ENCODE measurements at regions not wholly inside any gene's neighbourhood (a gene's known extent, or its start where the extent isn't known, plus 50 kb on each side); places are given as distances from the start of the nearest gene placed in this dataset.
"Not testable (repeated sequence)": the region's sequence is repeated elsewhere in the genome, so short reads cannot be mapped to it uniquely, and the experiment has no call there.

GRCh38 chr3:173342679-173343078 is 54.9 kb upstream of the NLGN1 start:
- Histone ChIP-seq H3K27me3 (ENCODE audit: insufficient read depth, low read length, poor library complexity, severe bottlenecking) (no peaks in the 10 kb centered on the region), H3K4me3 (ENCODE audit: low read length) (no peak overlapping the region), H3K36me3 (ENCODE audit: insufficient read depth, low read length) (no peaks in the 10 kb centered on the region), H3K27ac (ENCODE audit: low read depth, low read length) (no peak overlapping the region), H3K4me1 (ENCODE audit: insufficient read depth, low read length) (no peaks in the 10 kb centered on the region), H3K9me3 (ENCODE audit: low read length) (no peaks in the 10 kb centered on the region)
- Mint-ChIP-seq H3K27ac (no peak overlapping the region), H3K36me3 (no peaks in the 10 kb centered on the region), H3K4me3 (no peak overlapping the region), H3K27me3 (no peaks in the 10 kb centered on the region), H3K4me1 (no peaks in the 10 kb centered on the region), H3K9me3 (peaks cover 0 to 13% (median 2%) of the 10 kb centered on the region in 5 donors)
- no peak for DNase-seq
- POLR2A ChIA-PET = no interaction called here
- CTCF ChIA-PET = no interaction called here

- Mint-ChIP-seq H3K27me3 (no peaks in the 10 kb centered on the region), H3K4me3 (no peak overlapping the region), H3K9me3 (peaks cover 0 to 3% (median 0%) of the 10 kb centered on the region in 5 donors), H3K36me3 (no peaks in the 10 kb centered on the region), H3K27ac (no peak overlapping the region), H3K4me1 (no peaks in the 10 kb centered on the region)
- Histone ChIP-seq H3K36me3 (ENCODE audit: insufficient read depth, low read length) (no peaks in the 10 kb centered on the region), H3K9me3 (ENCODE audit: low read length) (no peaks in the 10 kb centered on the region), H3K27me3 (ENCODE audit: insufficient read depth, low read length, poor library complexity, severe bottlenecking) (no peaks in the 10 kb centered on the region), H3K27ac (ENCODE audit: low read depth, low read length) (no peak overlapping the region), H3K4me1 (ENCODE audit: insufficient read depth, low read length) (no peaks in the 10 kb centered on the region), H3K4me3 (ENCODE audit: low read length) (no peak overlapping the region)
- ChIA-PET CTCF (no interaction called here), POLR2A (no interaction called here)
- DNase-seq = no peak
These were observed 56.9 kb upstream of the NLGN1 start for GRCh38 chr3:173340626-173341025.

GRCh38 chr3:173336261-173336660 is 61.3 kb upstream of the NLGN1 start:
- no peaks in the 10 kb centered on the region for H3K4me1 ChIP-seq (ENCODE audit: insufficient read depth, low read length)
- no peak overlapping the region for H3K4me3 Mint-ChIP-seq
- no peaks in the 10 kb centered on the region for H3K36me3 ChIP-seq (ENCODE audit: insufficient read depth, low read length)
- ChIA-PET CTCF (no interaction called here), POLR2A (no interaction called here)
- no peak overlapping the region for H3K27ac ChIP-seq (ENCODE audit: low read depth, low read length)
- H3K9me3 Mint-ChIP-seq = peaks cover 0 to 9% (median 2%) of the 10 kb centered on the region in 5 donors
- no peak overlapping the region for H3K27ac Mint-ChIP-seq
- no peaks in the 10 kb centered on the region for H3K27me3 ChIP-seq (ENCODE audit: insufficient read depth, low read length, poor library complexity, severe bottlenecking)
- H3K36me3 Mint-ChIP-seq = no peaks in the 10 kb centered on the region
- H3K4me1 Mint-ChIP-seq = no peaks in the 10 kb centered on the region
- H3K4me3 ChIP-seq (ENCODE audit: low read length) = no peak overlapping the region
- H3K27me3 Mint-ChIP-seq = no peaks in the 10 kb centered on the region
- no peak for DNase-seq
- no peaks in the 10 kb centered on the region for H3K9me3 ChIP-seq (ENCODE audit: low read length)

DNA sequence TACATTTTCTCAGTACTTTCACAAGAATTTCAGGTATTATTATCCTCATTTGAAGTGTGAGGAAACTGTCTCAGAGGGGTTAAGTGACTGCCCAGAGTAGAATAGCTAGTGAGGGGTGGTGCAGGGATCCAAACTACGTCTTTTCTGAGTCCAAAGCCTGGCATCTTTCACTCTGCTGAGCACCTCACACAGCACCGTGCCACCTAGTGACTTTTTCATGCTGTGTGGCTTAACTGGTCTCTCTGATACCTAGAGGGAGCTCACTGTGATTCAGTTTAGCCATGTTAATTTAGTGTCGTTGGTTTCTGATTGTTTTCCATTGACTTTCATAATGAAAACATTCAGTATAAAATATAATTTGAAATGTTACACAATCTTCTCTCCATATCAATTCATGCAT is 91.4 kb upstream of the NLGN1 start:
- ChIA-PET CTCF (no interaction called here), POLR2A (no interaction called here)
- Mint-ChIP-seq H3K4me1 (no peaks in the 10 kb centered on the region), H3K9me3 (peaks cover 0 to 18% (median 0%) of the 10 kb centered on the region in 5 donors), H3K27me3 (peaks cover 0 to 1% of the 10 kb centered on the region in 2 donors), H3K36me3 (no peaks in the 10 kb centered on the region), H3K4me3 (no peak overlapping the region), H3K27ac (no peak overlapping the region)
- Histone ChIP-seq H3K4me3 (ENCODE audit: low read length) (no peak overlapping the region), H3K27me3 (ENCODE audit: insufficient read depth, low read length, poor library complexity, severe bottlenecking) (no peaks in the 10 kb centered on the region), H3K27ac (ENCODE audit: low read depth, low read length) (no peak overlapping the region), H3K9me3 (ENCODE audit: low read length) (no peaks in the 10 kb centered on the region), H3K36me3 (ENCODE audit: insufficient read depth, low read length) (no peaks in the 10 kb centered on the region), H3K4me1 (ENCODE audit: insufficient read depth, low read length) (no peaks in the 10 kb centered on the region)
- no peak for DNase-seq

GRCh38 chr3:173304182-173304800 is 93.3 kb upstream of the NLGN1 start:
- no peak for DNase-seq

GRCh38 chr3:173301647-173302046 is 95.9 kb upstream of the NLGN1 start:
- Mint-ChIP-seq H3K36me3 (no peaks in the 10 kb centered on the region), H3K4me3 (no peak overlapping the region), H3K9me3 (peaks cover 0 to 20% (median 5%) of the 10 kb centered on the region in 5 donors), H3K4me1 (no peaks in the 10 kb centered on the region), H3K27me3 (peaks cover 0 to 1% of the 10 kb centered on the region in 2 donors), H3K27ac (no peak overlapping the region)
- no peak overlapping the region for H3K27ac ChIP-seq (ENCODE audit: low read depth, low read length)
- ChIA-PET CTCF (no interaction called here), POLR2A (no interaction called here)
- no peak for DNase-seq
- no peak overlapping the region for H3K4me3 ChIP-seq (ENCODE audit: low read length)
- no peaks in the 10 kb centered on the region for H3K36me3 ChIP-seq (ENCODE audit: insufficient read depth, low read length)
- no peaks in the 10 kb centered on the region for H3K4me1 ChIP-seq (ENCODE audit: insufficient read depth, low read length)
- no peaks in the 10 kb centered on the region for H3K9me3 ChIP-seq (ENCODE audit: low read length)
- no peaks in the 10 kb centered on the region for H3K27me3 ChIP-seq (ENCODE audit: insufficient read depth, low read length, poor library complexity, severe bottlenecking)

More at GRCh38 chr3:173304182-173304800, 93.3 kb upstream of the NLGN1 start:
- Histone ChIP-seq H3K9me3 (ENCODE audit: low read length) (no peaks in the 10 kb centered on the region), H3K4me3 (ENCODE audit: low read length) (no peak overlapping the region), H3K36me3 (ENCODE audit: insufficient read depth, low read length) (no peaks in the 10 kb centered on the region), H3K4me1 (ENCODE audit: insufficient read depth, low read length) (no peaks in the 10 kb centered on the region), H3K27ac (ENCODE audit: low read depth, low read length) (no peak overlapping the region), H3K27me3 (ENCODE audit: insufficient read depth, low read length, poor library complexity, severe bottlenecking) (no peaks in the 10 kb centered on the region)
- ChIA-PET CTCF (no interaction called here), POLR2A (no interaction called here)
- Mint-ChIP-seq H3K4me1 (no peaks in the 10 kb centered on the region), H3K4me3 (no peak overlapping the region), H3K9me3 (peaks cover 0 to 15% (median 3%) of the 10 kb centered on the region in 5 donors), H3K27me3 (peaks cover 0 to 1% of the 10 kb centered on the region in 2 donors), H3K36me3 (no peaks in the 10 kb centered on the region), H3K27ac (no peak overlapping the region)

DNA sequence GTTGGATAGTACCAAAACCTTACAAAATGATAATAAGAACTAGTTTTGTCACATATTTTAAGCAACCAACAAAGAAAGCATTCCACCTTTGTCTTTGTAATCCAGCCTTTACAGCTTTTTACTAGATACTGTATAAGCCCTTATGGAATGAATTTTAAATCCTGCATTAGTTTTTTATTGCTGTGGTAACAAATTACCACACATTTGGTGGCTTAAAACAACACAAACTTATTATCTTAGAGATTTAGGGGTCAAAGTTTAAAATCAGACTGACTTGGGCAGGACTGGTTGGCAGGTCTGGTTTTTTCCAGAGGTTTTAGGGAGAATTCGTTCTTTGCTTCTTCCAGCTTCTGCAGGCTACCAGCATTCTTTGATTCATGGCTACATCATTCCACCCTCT is 108.5 kb upstream of the NLGN1 start:
- CTCF ChIA-PET = no interaction called here

GRCh38 chr3:173287361-173287760 is 110.2 kb upstream of the NLGN1 start:
- ChIA-PET POLR2A (no interaction called here), CTCF (no interaction called here)
- no peak overlapping the region for H3K4me3 Mint-ChIP-seq
- no peaks in the 10 kb centered on the region for H3K4me1 Mint-ChIP-seq
- no peak for DNase-seq
- Histone ChIP-seq H3K36me3 (ENCODE audit: insufficient read depth, low read length) (no peaks in the 10 kb centered on the region), H3K27me3 (ENCODE audit: insufficient read depth, low read length, poor library complexity, severe bottlenecking) (no peaks in the 10 kb centered on the region), H3K4me3 (ENCODE audit: low read length) (no peak overlapping the region), H3K9me3 (ENCODE audit: low read length) (no peaks in the 10 kb centered on the region), H3K4me1 (ENCODE audit: insufficient read depth, low read length) (no peaks in the 10 kb centered on the region), H3K27ac (ENCODE audit: low read depth, low read length) (no peak overlapping the region)
- H3K27me3 Mint-ChIP-seq = no peaks in the 10 kb centered on the region
- no peaks in the 10 kb centered on the region for H3K36me3 Mint-ChIP-seq
- no peak overlapping the region for H3K27ac Mint-ChIP-seq
- H3K9me3 Mint-ChIP-seq = peaks cover 3 to 11% (median 8%) of the 10 kb centered on the region in 5 donors

More for the DNA sequence above, 108.5 kb upstream of the NLGN1 start:
- H3K36me3 Mint-ChIP-seq = no peaks in the 10 kb centered on the region
- no peaks in the 10 kb centered on the region for H3K36me3 ChIP-seq (ENCODE audit: insufficient read depth, low read length)
- peaks cover 0 to 11% (median 4%) of the 10 kb centered on the region in 5 donors for H3K9me3 Mint-ChIP-seq
- no peak overlapping the region for H3K4me3 Mint-ChIP-seq
- no peak overlapping the region for H3K27ac Mint-ChIP-seq
- H3K27ac ChIP-seq (ENCODE audit: low read depth, low read length) = no peak overlapping the region
- no peaks in the 10 kb centered on the region for H3K9me3 ChIP-seq (ENCODE audit: low read length)
- DNase-seq = no peak
- H3K27me3 Mint-ChIP-seq = no peaks in the 10 kb centered on the region
- no peaks in the 10 kb centered on the region for H3K4me1 Mint-ChIP-seq
- no peak overlapping the region for H3K4me3 ChIP-seq (ENCODE audit: low read length)
- POLR2A ChIA-PET = no interaction called here
- H3K4me1 ChIP-seq (ENCODE audit: insufficient read depth, low read length) = no peaks in the 10 kb centered on the region
- no peaks in the 10 kb centered on the region for H3K27me3 ChIP-seq (ENCODE audit: insufficient read depth, low read length, poor library complexity, severe bottlenecking)

- H3K36me3 ChIP-seq (ENCODE audit: insufficient read depth, low read length); H3K27ac ChIP-seq (ENCODE audit: low read depth, low read length); H3K4me1 Mint-ChIP-seq; H3K27me3 Mint-ChIP-seq; H3K9me3 ChIP-seq (ENCODE audit: low read length); H3K4me3 ChIP-seq (ENCODE audit: low read length); CTCF ChIA-PET; POLR2A ChIA-PET; H3K27me3 ChIP-seq (ENCODE audit: insufficient read depth, low read length, poor library complexity, severe bottlenecking); H3K36me3 Mint-ChIP-seq; DNase-seq; H3K27ac Mint-ChIP-seq; H3K4me1 ChIP-seq (ENCODE audit: insufficient read depth, low read length); H3K4me3 Mint-ChIP-seq: not testable (repeated sequence)
- peaks cover 3 to 11% (median 5%) of the 10 kb centered on the region in 5 donors for H3K9me3 Mint-ChIP-seq
These were observed 111.0 kb upstream of the NLGN1 start for GRCh38 chr3:173286507-173286906.
